ENCODE measurements at regions not wholly inside any gene's neighbourhood (a gene's known extent, or its start where the extent isn't known, plus 50 kb on each side); places are given as distances from the start of the nearest gene placed in this dataset.

DNA sequence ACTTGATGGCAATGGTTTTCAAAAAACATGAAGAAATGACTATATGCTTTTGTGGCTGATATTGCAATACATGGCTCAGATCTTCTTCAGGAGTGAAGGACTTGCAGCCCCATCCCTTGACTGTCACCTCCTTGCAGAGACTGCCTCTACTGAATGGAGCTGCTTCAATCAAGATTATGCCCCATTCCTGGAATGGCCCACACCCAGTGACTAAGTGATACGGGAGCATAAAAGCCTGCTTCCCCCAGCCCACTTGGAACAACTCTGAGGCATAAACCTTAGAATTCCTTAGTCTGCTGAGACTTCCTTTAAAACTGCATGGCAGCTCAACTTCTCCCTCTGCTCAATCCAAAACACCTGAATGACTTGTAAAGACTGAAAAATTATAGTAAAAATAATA is 957.1 kb downstream of the SORCS3 start:
- TF ChIP-seq, protein P1, sequence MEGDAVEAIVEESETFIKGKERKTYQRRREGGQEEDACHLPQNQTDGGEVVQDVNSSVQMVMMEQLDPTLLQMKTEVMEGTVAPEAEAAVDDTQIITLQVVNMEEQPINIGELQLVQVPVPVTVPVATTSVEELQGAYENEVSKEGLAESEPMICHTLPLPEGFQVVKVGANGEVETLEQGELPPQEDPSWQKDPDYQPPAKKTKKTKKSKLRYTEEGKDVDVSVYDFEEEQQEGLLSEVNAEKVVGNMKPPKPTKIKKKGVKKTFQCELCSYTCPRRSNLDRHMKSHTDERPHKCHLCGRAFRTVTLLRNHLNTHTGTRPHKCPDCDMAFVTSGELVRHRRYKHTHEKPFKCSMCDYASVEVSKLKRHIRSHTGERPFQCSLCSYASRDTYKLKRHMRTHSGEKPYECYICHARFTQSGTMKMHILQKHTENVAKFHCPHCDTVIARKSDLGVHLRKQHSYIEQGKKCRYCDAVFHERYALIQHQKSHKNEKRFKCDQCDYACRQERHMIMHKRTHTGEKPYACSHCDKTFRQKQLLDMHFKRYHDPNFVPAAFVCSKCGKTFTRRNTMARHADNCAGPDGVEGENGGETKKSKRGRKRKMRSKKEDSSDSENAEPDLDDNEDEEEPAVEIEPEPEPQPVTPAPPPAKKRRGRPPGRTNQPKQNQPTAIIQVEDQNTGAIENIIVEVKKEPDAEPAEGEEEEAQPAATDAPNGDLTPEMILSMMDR (IDR thresholded peaks at IDR 0.05; ENCODE audit: poor library complexity) = no peak
- TF ChIP-seq EZH2 (IDR thresholded peaks at IDR 0.05; ENCODE audit: borderline replicate concordance) (no peak), EZH2phosphoT487 (IDR thresholded peaks at IDR 0.05; ENCODE audit: low read depth, severe bottlenecking, unreplicated experiment) (no peak)
